ENCODE measurements at regions not wholly inside any gene's neighbourhood (a gene's known extent, or its start where the extent isn't known, plus 50 kb on each side); places are given as distances from the start of the nearest gene placed in this dataset.

DNA sequence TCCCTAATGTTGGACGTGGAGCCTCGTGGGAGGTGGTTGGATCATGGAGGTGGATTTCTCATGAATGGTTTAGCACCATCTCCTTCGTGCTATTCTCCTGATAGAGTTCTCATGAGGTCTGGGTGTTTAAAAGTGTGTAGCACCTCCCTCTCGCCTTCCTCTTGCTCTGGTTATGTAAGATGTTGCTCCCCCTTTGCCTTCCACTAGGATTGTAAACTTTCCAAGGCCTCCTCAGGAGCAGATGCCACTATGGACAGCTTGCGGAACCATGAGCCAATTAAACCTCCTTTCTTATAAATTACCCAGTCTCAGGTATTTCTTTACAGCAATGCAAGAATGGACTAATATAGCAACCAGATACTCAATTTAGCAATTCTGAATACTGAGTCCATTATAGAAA, 82.4 kb upstream of the PELI1 start:
- TF ChIP-seq SIN3A (IDR thresholded peaks at IDR 0.05; ENCODE audit: borderline replicate concordance, insufficient read depth, low read length): no peak
- no peak for TF ChIP-seq FOXP2 (optimal IDR thresholded peaks at IDR 0.05; ENCODE audit: borderline replicate concordance, extremely low read depth, extremely low read length, insufficient read depth)
- no peak for TF ChIP-seq TAF1 (IDR thresholded peaks at IDR 0.05; ENCODE audit: borderline replicate concordance, insufficient read depth, low read length)
- no peak for TF ChIP-seq POLR2AphosphoS5 (IDR thresholded peaks at IDR 0.05; ENCODE audit: low read depth, low read length)
- TF ChIP-seq, protein P1, sequence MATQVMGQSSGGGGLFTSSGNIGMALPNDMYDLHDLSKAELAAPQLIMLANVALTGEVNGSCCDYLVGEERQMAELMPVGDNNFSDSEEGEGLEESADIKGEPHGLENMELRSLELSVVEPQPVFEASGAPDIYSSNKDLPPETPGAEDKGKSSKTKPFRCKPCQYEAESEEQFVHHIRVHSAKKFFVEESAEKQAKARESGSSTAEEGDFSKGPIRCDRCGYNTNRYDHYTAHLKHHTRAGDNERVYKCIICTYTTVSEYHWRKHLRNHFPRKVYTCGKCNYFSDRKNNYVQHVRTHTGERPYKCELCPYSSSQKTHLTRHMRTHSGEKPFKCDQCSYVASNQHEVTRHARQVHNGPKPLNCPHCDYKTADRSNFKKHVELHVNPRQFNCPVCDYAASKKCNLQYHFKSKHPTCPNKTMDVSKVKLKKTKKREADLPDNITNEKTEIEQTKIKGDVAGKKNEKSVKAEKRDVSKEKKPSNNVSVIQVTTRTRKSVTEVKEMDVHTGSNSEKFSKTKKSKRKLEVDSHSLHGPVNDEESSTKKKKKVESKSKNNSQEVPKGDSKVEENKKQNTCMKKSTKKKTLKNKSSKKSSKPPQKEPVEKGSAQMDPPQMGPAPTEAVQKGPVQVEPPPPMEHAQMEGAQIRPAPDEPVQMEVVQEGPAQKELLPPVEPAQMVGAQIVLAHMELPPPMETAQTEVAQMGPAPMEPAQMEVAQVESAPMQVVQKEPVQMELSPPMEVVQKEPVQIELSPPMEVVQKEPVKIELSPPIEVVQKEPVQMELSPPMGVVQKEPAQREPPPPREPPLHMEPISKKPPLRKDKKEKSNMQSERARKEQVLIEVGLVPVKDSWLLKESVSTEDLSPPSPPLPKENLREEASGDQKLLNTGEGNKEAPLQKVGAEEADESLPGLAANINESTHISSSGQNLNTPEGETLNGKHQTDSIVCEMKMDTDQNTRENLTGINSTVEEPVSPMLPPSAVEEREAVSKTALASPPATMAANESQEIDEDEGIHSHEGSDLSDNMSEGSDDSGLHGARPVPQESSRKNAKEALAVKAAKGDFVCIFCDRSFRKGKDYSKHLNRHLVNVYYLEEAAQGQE (IDR thresholded peaks at IDR 0.05; ENCODE audit: insufficient read depth in 1 of 2, low read depth in 2 of 2, low read length in 2 of 2): no peak

DNA sequence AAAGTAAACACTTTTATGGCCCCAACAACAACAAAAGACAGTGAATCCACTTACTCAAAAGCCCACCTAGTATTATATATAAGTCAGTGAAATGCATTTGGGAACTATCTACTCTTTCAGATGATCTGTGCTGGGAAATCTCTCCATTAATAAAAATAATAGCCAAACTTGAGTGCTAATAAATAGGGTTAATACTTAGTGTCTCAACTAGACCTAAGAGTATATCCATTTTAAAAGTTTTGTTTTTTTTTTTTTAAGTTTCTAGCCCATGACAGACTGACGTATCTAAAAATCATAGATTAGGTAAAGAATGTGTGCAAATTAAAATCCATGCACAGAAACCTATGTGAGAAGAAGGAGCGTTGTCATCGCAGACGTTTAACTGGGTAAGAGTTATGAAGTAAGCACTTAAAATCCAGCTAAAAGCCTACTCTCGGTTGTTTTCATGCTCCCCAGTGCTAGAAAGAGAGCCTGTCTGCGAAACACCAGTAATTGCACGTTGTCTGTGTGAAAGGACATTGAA, 83.4 kb upstream of the PELI1 start:
- TF ChIP-seq FOXP2 (optimal IDR thresholded peaks at IDR 0.05; ENCODE audit: borderline replicate concordance, extremely low read depth, extremely low read length, insufficient read depth): no peak

DNA sequence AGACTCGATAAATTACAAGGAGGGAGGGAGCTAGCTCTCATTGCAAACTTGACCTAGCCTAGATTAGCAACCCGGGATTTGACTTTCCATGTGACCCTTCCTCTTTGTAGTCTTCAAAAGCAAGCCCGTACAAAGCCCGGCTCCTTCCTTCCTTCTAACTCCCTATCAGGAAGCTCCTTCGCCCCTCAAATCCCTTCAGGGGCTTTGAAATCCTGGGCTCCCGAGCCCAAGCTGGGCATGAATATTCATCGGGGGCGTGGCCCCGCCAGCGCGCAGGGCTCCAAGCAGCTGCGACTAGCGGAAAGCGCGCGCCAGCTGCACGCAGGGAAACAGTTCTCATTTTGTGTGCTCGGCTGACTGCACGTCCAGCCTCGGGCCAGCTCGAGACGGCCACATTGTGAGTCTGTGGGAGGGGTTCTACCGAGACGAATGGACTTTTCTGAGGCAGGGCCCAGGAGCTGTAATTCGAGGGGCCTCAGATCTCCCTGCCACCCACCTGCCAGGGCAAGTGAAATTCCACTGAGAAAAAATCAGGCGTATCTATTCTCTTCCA, 84.0 kb upstream of the PELI1 start:
- TF ChIP-seq, protein P1 (IDR thresholded peaks at IDR 0.05; ENCODE audit: insufficient read depth in 1 of 2, low read depth in 2 of 2, low read length in 2 of 2): no peak
- peak; percentile 77 for TF ChIP-seq FOXP2 (optimal IDR thresholded peaks at IDR 0.05; ENCODE audit: borderline replicate concordance, extremely low read depth, extremely low read length, insufficient read depth)

DNA sequence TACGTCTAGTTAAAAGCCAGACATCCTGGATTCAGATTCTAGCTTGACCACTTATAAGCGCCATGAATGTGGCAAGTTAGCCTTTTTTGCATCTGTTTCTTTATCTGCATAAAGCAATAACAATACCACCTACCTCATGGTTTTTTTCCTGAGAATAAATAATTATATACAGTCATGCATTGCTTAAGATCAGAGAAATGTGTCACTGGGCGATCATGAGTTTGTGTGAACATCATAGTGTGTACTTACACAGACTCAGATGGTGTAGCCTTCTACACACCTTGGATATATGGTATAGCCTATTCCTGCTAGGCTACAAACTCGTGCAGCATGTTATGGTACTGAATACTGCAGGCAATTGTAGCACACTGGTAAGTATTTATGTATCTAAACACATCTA, 84.7 kb upstream of the PELI1 start:
- TF ChIP-seq TAF1 (IDR thresholded peaks at IDR 0.05; ENCODE audit: borderline replicate concordance, insufficient read depth, low read length) (no peak), POLR2AphosphoS5 (IDR thresholded peaks at IDR 0.05; ENCODE audit: low read depth, low read length) (no peak), FOXP2 (optimal IDR thresholded peaks at IDR 0.05; ENCODE audit: borderline replicate concordance, extremely low read depth, extremely low read length, insufficient read depth) (no peak), SIN3A (IDR thresholded peaks at IDR 0.05; ENCODE audit: borderline replicate concordance, insufficient read depth, low read length) (no peak)
- TF ChIP-seq, protein P1 (IDR thresholded peaks at IDR 0.05; ENCODE audit: insufficient read depth in 1 of 2, low read depth in 2 of 2, low read length in 2 of 2): no peak

DNA sequence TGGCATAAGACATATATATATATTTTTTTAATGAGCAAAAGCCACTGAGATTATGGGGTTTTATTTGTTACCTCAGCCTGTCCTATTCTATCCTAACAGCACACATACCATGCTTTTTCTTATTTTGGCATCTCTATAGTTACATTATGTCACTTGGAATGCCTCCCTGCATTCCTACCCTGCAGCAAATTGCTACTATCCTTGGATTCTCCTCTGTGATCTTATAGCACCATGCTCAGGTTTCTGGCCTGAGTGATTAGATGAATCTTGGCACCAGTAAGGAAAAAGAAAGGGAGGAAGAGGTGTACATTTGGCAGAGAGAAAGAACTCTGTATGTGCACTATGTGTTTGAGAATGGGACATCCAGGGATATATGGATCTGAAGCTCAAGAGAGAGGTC, 86.3 kb upstream of the PELI1 start:
- TF ChIP-seq TAF1 (IDR thresholded peaks at IDR 0.05; ENCODE audit: borderline replicate concordance, insufficient read depth, low read length) (no peak), FOXP2 (optimal IDR thresholded peaks at IDR 0.05; ENCODE audit: borderline replicate concordance, extremely low read depth, extremely low read length, insufficient read depth) (no peak), SIN3A (IDR thresholded peaks at IDR 0.05; ENCODE audit: borderline replicate concordance, insufficient read depth, low read length) (no peak)

DNA sequence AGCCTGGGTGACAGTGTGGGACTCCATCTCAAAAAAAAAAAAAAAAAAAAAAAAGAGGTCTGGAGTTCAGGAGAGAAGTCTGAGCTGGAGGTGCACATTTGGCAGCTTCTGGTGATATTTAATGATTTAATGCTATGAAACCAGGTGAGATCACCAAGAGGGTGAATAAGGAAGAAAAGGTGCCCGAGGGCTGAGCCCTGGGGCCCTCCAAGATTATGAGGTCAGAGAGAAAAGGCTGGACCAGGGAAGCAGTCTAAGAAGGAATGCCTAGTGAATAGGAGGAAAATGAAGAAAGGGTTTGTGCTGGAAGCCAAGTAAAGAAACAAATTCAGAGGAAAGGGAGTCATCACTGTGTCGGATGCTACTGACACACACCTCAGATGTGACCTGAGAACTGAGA, 88.0 kb upstream of the PELI1 start:
- TF ChIP-seq FOXP2 (optimal IDR thresholded peaks at IDR 0.05; ENCODE audit: borderline replicate concordance, extremely low read depth, extremely low read length, insufficient read depth) (no peak), POLR2AphosphoS5 (IDR thresholded peaks at IDR 0.05; ENCODE audit: low read depth, low read length) (no peak), SIN3A (IDR thresholded peaks at IDR 0.05; ENCODE audit: borderline replicate concordance, insufficient read depth, low read length) (no peak), TAF1 (IDR thresholded peaks at IDR 0.05; ENCODE audit: borderline replicate concordance, insufficient read depth, low read length) (no peak)
- TF ChIP-seq, protein P1 (IDR thresholded peaks at IDR 0.05; ENCODE audit: insufficient read depth in 1 of 2, low read depth in 2 of 2, low read length in 2 of 2): no peak

Data from PFSK-1 (cell line).